BJ (cell line): ENCODE measurements at regions not wholly inside any gene's neighbourhood (a gene's known extent, or its start where the extent isn't known, plus 50 kb on each side); places are given as distances from the start of the nearest gene placed in this dataset.

ENCODE experiments used
- CTCF ChIA-PET: fragments of 350-600 bp; formaldehyde crosslinking; extraction: SDS; loops from one replicate; lab custom pipeline; 2021; ENCODE audit warnings: antibody characterized with exemption, inconsistent platforms; lab: Yijun Ruan, JAX
- POLR2A ChIA-PET: fragments of 300-600 bp; sonication (Branson Sonifier 250); formaldehyde crosslinking; extraction: SDS; loops from one replicate; lab custom pipeline; 2021; ENCODE audit warnings: antibody characterized with exemption; lab: Charles Lee
- DNase-seq: peaks from one replicate; pipeline ENCODE4 v3.0.0-alpha.2; 2011; ENCODE audit warnings: low read depth
- H3K27me3 ChIP-seq: 2 replicates; pipeline ENCODE4 v1.6.0; 2011; ENCODE audit warnings: low read length; ENCODE audit not compliant: control insufficient read depth, insufficient read depth
- H3K36me3 ChIP-seq: 2 replicates; pipeline ENCODE4 v1.5.1; 2011; ENCODE audit warnings: low read length; ENCODE audit not compliant: control insufficient read depth, insufficient read depth
- H3K4me3 ChIP-seq: 2 replicates; pipeline ENCODE4 v1.5.1; 2011; ENCODE audit warnings: low read depth, mild to moderate bottlenecking, control low read depth, low read length
- CTCF ChIP-seq: IDR thresholded peaks from 2 replicates; pipeline ENCODE4 v1.5.1; 2011; ENCODE audit warnings: low read depth, mild to moderate bottlenecking, control low read depth, inconsistent platforms, low read length, moderate library complexity; ENCODE audit not compliant: insufficient read depth

GRCh38 chr1:224846119-224846907, 83.2 kb upstream of the DNAH14 start:
- POLR2A ChIA-PET, result no interaction called here
- DNase-seq, result no peak
- H3K36me3 ChIP-seq, result no peaks in the 10 kb centered on the region
- TF ChIP-seq CTCF, result no peak
- CTCF ChIA-PET, result interaction anchor here (0.8 to 2.1 kb wide), 4 partner anchors 12 to 333 kb away, joined by 3 to 8 read pairs (median 5); no protein-coding TSS in a partner anchor
- no peak overlapping the region for H3K4me3 ChIP-seq
- H3K27me3 ChIP-seq, result no peaks in the 10 kb centered on the region

GRCh38 chr1:224850446-224850845, 79.0 kb upstream of the DNAH14 start:
- Histone ChIP-seq H3K4me3 (no peak overlapping the region), H3K36me3 (no peaks in the 10 kb centered on the region), H3K27me3 (peaks cover 4% of the 10 kb centered on the region; the same call in 1 of the 2 replicates)
- no peak for DNase-seq
- ChIA-PET POLR2A (no interaction called here), CTCF (interaction anchor here (1.0 to 8.5 kb wide), 23 partner anchors 9 to 347 kb away, joined by 3 to 255 read pairs (median 5); no protein-coding TSS in a partner anchor)
- no peak for TF ChIP-seq CTCF

GRCh38 chr1:224851210-224851847, 78.1 kb upstream of the DNAH14 start:
- Histone ChIP-seq H3K36me3 (no peaks in the 10 kb centered on the region), H3K4me3 (no peak overlapping the region), H3K27me3 (peaks cover 4% of the 10 kb centered on the region; the same call in 1 of the 2 replicates)
- no peak for DNase-seq
- peak; percentile 82 for TF ChIP-seq CTCF
- CTCF ChIA-PET, result interaction anchor here (0.6 to 8.5 kb wide), 41 partner anchors 9 to 394 kb away, joined by 3 to 255 read pairs (median 4); no protein-coding TSS in a partner anchor
- POLR2A ChIA-PET, result no interaction called here

- DNase-seq, result no peak
- ChIA-PET CTCF (interaction anchor here (0.8 to 8.5 kb wide), 33 partner anchors 8 to 394 kb away, joined by 3 to 255 read pairs (median 5); no protein-coding TSS in a partner anchor), POLR2A (no interaction called here)
- H3K4me3 ChIP-seq, result no peak overlapping the region
- no peak for TF ChIP-seq CTCF
- peaks cover 4% of the 10 kb centered on the region; the same call in 1 of the 2 replicates for H3K27me3 ChIP-seq
- no peaks in the 10 kb centered on the region for H3K36me3 ChIP-seq
Measured at GRCh38 chr1:224851848-224852261, 77.6 kb upstream of the DNAH14 start.
